ENCODE measurements at regions not wholly inside any gene's neighbourhood (a gene's known extent, or its start where the extent isn't known, plus 50 kb on each side); places are given as distances from the start of the nearest gene placed in this dataset.

DNA sequence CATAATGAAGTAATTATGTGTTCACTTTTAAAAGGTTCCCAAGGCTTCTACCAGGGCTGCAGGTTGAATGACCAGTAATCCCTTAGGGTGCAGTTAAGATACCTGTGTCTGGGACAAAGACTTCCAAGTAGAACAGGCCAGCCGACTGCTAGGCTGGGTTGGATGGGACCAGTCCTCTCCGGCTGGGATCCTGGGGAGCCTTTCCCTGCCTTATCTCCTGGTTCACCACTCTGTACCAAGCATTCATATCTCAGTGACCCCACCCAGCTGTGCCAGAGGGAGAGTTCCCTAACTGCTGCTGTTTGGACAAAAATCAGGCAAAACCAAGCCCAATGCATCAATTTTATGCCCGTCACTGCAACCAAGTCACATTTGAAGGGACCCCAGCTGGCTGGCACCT lies 116.2 kb upstream of the ATP1A1 start:
- H3K79me2 ChIP-seq (ENCODE audit: control insufficient read depth, insufficient read depth, low read length) = no peaks in the 10 kb centered on the region
- no peaks in the 10 kb centered on the region for H3K9me3 ChIP-seq (replicated peaks; ENCODE audit: control insufficient read depth, insufficient read depth, low read depth, low read length)
- H3K27ac ChIP-seq (ENCODE audit: extremely low read depth, low read depth, low read length) = no peak overlapping the region
- WGBS (ENCODE audit: insufficient coverage, low coverage, missing lambda C conversion rate) = 2% methylated on average over 3 of the region's 3 CpGs
- BruUV-seq (replicated peaks) = no TSS peak
- H3K36me3 ChIP-seq (ENCODE audit: control insufficient read depth, insufficient read depth, low read length) = no peaks in the 10 kb centered on the region
- ATAC-seq = no peak
- no peak overlapping the region for H3K4me3 ChIP-seq
- no peaks in the 10 kb centered on the region; a peak in 1 of 5 replicates for H3K4me1 ChIP-seq (replicated peaks in 1 of 2; ENCODE audit: control insufficient read depth in 2 of 2, insufficient read depth in 2 of 2, low read length in 2 of 2)
- ChIA-PET POLR2A (interaction anchor here (0.8 to 1.0 kb wide), 2 partner anchors 7 to 12 kb away, joined by 3 read pairs; no protein-coding TSS in a partner anchor), CTCF (ENCODE audit: low intra/inter-chr PET ratio) (no interaction called here)
- in situ Hi-C loops (cut with MboI) = no loop called here
- TF ChIP-seq FOXK1 (CRISPR knock-in tag; IDR thresholded peaks at IDR 0.05; ENCODE audit: borderline replicate concordance) = no peak
- TF ChIP-seq, protein P1, sequence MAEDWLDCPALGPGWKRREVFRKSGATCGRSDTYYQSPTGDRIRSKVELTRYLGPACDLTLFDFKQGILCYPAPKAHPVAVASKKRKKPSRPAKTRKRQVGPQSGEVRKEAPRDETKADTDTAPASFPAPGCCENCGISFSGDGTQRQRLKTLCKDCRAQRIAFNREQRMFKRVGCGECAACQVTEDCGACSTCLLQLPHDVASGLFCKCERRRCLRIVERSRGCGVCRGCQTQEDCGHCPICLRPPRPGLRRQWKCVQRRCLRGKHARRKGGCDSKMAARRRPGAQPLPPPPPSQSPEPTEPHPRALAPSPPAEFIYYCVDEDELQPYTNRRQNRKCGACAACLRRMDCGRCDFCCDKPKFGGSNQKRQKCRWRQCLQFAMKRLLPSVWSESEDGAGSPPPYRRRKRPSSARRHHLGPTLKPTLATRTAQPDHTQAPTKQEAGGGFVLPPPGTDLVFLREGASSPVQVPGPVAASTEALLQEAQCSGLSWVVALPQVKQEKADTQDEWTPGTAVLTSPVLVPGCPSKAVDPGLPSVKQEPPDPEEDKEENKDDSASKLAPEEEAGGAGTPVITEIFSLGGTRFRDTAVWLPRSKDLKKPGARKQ (CRISPR knock-in tag; IDR thresholded peaks at IDR 0.05) = no peak
- TF ChIP-seq RBM14 (IDR thresholded peaks at IDR 0.05; ENCODE audit: borderline replicate concordance, insufficient read depth, low read depth, low read length) = no peak
- TF ChIP-seq, protein P2, sequence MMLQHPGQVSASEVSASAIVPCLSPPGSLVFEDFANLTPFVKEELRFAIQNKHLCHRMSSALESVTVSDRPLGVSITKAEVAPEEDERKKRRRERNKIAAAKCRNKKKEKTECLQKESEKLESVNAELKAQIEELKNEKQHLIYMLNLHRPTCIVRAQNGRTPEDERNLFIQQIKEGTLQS (IDR thresholded peaks at IDR 0.05) = no peak
- TF ChIP-seq, protein P2 (CRISPR knock-in tag; conservative IDR thresholded peaks at IDR 0.05) = no peak
- no peak for TF ChIP-seq ERF (CRISPR knock-in tag; IDR thresholded peaks at IDR 0.05)
- no peak for TF ChIP-seq OTX1 (CRISPR knock-in tag; IDR thresholded peaks at IDR 0.05)
- no peak for TF ChIP-seq GABPB2 (CRISPR knock-in tag; conservative IDR thresholded peaks at IDR 0.05)
- no peak for TF ChIP-seq ZNF121 (CRISPR knock-in tag; conservative IDR thresholded peaks at IDR 0.05)
- no peak for TF ChIP-seq HMG20B (CRISPR knock-in tag; IDR thresholded peaks at IDR 0.05)
- TF ChIP-seq, protein P3, sequence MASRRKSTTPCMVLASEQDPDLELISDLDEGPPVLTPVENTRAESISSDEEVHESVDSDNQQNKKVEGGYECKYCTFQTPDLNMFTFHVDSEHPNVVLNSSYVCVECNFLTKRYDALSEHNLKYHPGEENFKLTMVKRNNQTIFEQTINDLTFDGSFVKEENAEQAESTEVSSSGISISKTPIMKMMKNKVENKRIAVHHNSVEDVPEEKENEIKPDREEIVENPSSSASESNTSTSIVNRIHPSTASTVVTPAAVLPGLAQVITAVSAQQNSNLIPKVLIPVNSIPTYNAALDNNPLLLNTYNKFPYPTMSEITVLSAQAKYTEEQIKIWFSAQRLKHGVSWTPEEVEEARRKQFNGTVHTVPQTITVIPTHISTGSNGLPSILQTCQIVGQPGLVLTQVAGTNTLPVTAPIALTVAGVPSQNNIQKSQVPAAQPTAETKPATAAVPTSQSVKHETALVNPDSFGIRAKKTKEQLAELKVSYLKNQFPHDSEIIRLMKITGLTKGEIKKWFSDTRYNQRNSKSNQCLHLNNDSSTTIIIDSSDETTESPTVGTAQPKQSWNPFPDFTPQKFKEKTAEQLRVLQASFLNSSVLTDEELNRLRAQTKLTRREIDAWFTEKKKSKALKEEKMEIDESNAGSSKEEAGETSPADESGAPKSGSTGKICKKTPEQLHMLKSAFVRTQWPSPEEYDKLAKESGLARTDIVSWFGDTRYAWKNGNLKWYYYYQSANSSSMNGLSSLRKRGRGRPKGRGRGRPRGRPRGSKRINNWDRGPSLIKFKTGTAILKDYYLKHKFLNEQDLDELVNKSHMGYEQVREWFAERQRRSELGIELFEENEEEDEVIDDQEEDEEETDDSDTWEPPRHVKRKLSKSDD (conservative IDR thresholded peaks at IDR 0.05; ENCODE audit: low read length) = no peak
- no peak for FAIRE-seq
- H2AFZ ChIP-seq (ENCODE audit: low read depth, low read length) = no peak overlapping the region
- no peaks in the 10 kb centered on the region for H4K20me1 ChIP-seq (replicated peaks; ENCODE audit: control insufficient read depth, insufficient read depth, low read length)
- DNase-seq (ENCODE audit: extremely low read depth in 1 of 4, low spot score in 3 of 4) = no peak
- H3K4me2 ChIP-seq (ENCODE audit: insufficient read depth, low read length) = no peak overlapping the region
- intact Hi-C loops (cut with micrococcal nuclease) = no loop called here
- H3K9ac ChIP-seq (ENCODE audit: insufficient read depth in 1 of 2, low read depth in 2 of 2, low read length in 2 of 2) = no peak overlapping the region
- H3K27me3 ChIP-seq (ENCODE audit: control insufficient read depth in 2 of 2, insufficient read depth in 2 of 2, low read length in 2 of 2) = peaks cover 18 to 22% of the 10 kb centered on the region in 2 experiments
- H3K9me1 ChIP-seq (ENCODE audit: control insufficient read depth, insufficient read depth, low read length) = no peaks in the 10 kb centered on the region

Measured in K562 (cell line).